ENCODE measurements at regions not wholly inside any gene's neighbourhood (a gene's known extent, or its start where the extent isn't known, plus 50 kb on each side); places are given as distances from the start of the nearest gene placed in this dataset.
"Not testable (repeated sequence)": the region's sequence is repeated elsewhere in the genome, so short reads cannot be mapped to it uniquely, and the experiment has no call there.

- DNase-seq, result no peak
Measured at GRCh38 chr6:140041056-140041455, 666.6 kb upstream of the CITED2 start.

- DNase-seq, result no peak
Measured at GRCh38 chr6:140040396-140040795, 665.9 kb upstream of the CITED2 start.

- no peak for DNase-seq
Measured at GRCh38 chr6:140039364-140039763, 664.9 kb upstream of the CITED2 start.

GRCh38 chr6:140036196-140036595, 661.7 kb upstream of the CITED2 start:
- no peak for DNase-seq

GRCh38 chr6:140032189-140032588, 657.7 kb upstream of the CITED2 start:
- no peak for DNase-seq

GRCh38 chr6:140029551-140029950, 655.1 kb upstream of the CITED2 start:
- no peak for DNase-seq

- DNase-seq, result no peak
Measured at GRCh38 chr6:140027219-140027618, 652.8 kb upstream of the CITED2 start.

GRCh38 chr6:140026546-140026945, 652.1 kb upstream of the CITED2 start:
- DNase-seq, result no peak

- no peak for DNase-seq
Measured at GRCh38 chr6:140025171-140025570, 650.7 kb upstream of the CITED2 start.

- no peak for DNase-seq
Measured at GRCh38 chr6:140020207-140020791, 645.9 kb upstream of the CITED2 start.

- no peak for DNase-seq
Measured at GRCh38 chr6:140018588-140018987, 644.1 kb upstream of the CITED2 start.

GRCh38 chr6:140017470-140017869, 643.0 kb upstream of the CITED2 start:
- DNase-seq, result no peak

- DNase-seq, result no peak
Measured at GRCh38 chr6:140012150-140012549, 637.7 kb upstream of the CITED2 start.

GRCh38 chr6:140011537-140011936, 637.1 kb upstream of the CITED2 start:
- no peak for DNase-seq

GRCh38 chr6:140009286-140009685, 634.8 kb upstream of the CITED2 start:
- DNase-seq, result no peak

- DNase-seq, result no peak
Measured at GRCh38 chr6:140007525-140007924, 633.1 kb upstream of the CITED2 start.

GRCh38 chr6:140003217-140003616, 628.8 kb upstream of the CITED2 start:
- DNase-seq, result no peak

GRCh38 chr6:140002396-140003022, 628.1 kb upstream of the CITED2 start:
- no peak for DNase-seq

- no peak for DNase-seq
Measured at GRCh38 chr6:140001821-140002341, 627.4 kb upstream of the CITED2 start.

- DNase-seq, result no peak
Measured at GRCh38 chr6:140001005-140001404, 626.6 kb upstream of the CITED2 start.

GRCh38 chr6:139999661-140000060, 625.2 kb upstream of the CITED2 start:
- not testable (repeated sequence) for DNase-seq

GRCh38 chr6:139998478-139998877, 624.0 kb upstream of the CITED2 start:
- DNase-seq, result not testable (repeated sequence)

GRCh38 chr6:139996253-139996834, 621.9 kb upstream of the CITED2 start:
- no peak for DNase-seq

- no peak for DNase-seq
Measured at GRCh38 chr6:139994998-139995397, 620.5 kb upstream of the CITED2 start.

All from NCI-H1436 treated with DMSO at 0.1 percent for 48 hours (cell line).